HG03095 (cell line): ENCODE measurements at regions not wholly inside any gene's neighbourhood (a gene's known extent, or its start where the extent isn't known, plus 50 kb on each side); places are given as distances from the start of the nearest gene placed in this dataset.
A peak's percentile ranks its signal among the peaks of the same experiment; 100 is the strongest.
"Not testable (repeated sequence)": the region's sequence is repeated elsewhere in the genome, so short reads cannot be mapped to it uniquely, and the experiment has no call there.

Experiments used
- ATAC-seq: cut with Tn5 transposase; IDR thresholded peaks from one replicate; pipeline ENCODE4 v1.9.1; 2021; ENCODE audit warnings: moderate library complexity; ENCODE audit not compliant: unreplicated experiment

DNA sequence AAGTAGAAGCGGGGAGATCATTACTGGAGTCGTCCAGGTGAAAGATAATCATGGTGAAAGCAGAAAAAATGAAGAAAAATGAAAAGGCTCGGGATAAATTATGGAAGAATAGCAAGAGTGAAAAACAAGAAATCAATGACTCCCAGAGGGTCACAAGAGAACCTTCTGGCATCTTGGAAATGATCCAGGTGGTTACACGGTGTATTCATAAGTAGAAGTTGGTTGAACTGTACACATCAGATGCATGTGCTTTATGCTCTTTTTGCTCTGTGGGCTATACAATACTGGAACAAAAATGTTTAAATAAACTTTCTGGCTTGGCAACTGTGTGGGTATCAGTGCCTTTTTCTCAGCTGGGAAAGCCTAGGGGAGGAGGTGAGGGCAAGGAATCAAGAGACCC, 348.9 kb downstream of the RND3 start:
- ATAC-seq = no peak

GRCh38 chr2:150137338-150138069, 350.0 kb downstream of the RND3 start:
- no peak for ATAC-seq

DNA sequence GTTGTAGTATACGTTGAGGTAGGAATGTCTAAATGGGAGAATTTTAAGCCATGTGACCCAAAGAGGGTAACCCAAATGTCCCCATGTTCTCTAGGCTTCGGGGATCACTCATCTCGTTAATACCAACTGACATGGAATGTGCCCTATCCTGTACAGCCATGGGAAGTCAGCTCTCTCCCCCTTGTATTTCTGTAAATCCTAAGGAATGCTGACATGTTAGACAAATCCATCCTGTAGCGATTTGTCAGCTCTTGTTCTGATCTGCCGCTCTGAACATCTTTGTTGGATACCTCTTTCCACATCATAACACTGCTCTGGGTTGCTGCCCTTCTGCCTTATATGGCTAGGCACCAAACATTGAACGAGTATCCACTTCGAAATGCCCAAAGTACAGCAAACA, 350.6 kb downstream of the RND3 start:
- ATAC-seq = no peak

DNA sequence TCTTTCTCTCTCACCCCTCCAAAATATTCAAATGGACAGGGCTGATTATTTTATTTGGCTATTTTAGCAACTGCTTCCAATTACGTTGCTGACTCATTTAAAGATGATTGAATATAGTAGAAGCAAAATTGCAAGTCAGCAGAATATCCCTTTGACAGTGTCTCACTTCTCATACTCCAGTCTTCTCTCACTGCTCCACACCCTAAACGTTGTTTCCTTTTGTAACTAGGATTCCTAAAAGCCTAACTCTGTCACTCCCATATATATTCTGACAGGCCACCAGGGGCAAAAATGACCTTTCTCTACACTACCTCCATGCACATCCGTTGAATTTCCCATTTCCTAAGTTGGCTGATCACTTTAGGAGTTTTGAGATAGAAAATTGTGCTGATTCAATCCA, 351.1 kb downstream of the RND3 start:
- no peak for ATAC-seq

GRCh38 chr2:150135223-150135883, 352.1 kb downstream of the RND3 start:
- ATAC-seq = no peak

DNA sequence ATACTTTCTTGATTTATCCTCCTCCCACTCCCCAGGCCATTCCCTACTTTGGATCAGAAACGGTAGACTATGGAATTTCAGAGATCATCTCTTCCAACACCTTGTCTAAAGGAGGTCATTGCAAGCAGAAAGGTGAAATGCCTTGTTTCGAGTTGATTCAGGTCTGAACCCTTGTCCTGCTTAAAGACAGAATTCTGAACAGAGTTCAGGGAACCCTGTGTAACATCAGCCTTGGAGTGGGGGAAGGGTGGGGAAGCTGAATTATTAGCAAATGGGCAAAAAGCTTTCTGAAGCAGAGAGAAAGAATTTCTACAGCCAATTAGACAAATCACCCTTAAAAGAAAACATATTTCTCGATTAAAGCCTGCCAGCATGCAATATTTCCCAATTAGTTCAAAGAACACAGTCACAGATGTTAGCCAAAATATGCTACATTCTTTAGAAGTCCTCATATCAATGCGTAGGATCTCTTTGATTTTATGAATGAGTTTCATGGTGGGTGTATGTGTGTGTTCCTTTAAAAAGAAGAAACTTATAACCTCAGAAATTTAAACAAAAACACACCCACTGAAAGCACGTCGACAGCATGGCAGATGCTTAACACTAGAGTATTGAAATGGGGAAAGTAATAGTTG, 353.1 kb downstream of the RND3 start:
- no peak for ATAC-seq

- peak; percentile 100 for ATAC-seq
Measured at GRCh38 chr2:150133623-150134022, 353.8 kb downstream of the RND3 start.

DNA sequence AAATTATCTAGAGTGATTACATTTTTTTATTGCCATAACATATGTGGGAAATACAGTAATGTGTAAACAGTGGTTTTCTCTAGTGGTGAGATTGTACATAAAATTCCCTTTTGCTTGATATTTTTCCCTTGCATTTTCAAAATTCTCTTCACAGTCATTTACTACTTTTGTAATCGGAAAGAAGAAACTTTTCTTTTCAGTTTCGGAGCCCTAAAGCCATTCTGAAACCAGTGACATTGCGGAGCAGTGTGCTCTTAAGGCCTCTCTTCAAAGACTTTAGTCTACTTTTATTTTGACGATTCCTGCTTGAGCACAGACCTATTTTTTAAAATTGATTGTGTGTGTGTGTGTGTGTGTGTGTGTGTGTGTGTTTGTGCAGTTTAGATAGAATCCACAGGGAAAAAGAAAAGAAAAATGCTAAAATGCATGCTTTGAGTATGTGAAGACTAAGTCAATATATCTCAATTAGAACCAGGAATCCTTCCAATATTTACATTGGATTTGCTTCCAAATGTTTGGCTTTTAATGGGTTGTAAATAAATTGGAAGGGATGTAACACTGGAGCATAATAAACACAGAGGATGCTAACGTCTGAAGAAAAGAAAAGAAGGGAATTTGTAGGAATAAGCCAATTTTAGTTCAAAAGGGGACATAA, 357.4 kb downstream of the RND3 start:
- no peak for ATAC-seq

- ATAC-seq = no peak
Measured at GRCh38 chr2:150127995-150128394, 359.5 kb downstream of the RND3 start.

DNA sequence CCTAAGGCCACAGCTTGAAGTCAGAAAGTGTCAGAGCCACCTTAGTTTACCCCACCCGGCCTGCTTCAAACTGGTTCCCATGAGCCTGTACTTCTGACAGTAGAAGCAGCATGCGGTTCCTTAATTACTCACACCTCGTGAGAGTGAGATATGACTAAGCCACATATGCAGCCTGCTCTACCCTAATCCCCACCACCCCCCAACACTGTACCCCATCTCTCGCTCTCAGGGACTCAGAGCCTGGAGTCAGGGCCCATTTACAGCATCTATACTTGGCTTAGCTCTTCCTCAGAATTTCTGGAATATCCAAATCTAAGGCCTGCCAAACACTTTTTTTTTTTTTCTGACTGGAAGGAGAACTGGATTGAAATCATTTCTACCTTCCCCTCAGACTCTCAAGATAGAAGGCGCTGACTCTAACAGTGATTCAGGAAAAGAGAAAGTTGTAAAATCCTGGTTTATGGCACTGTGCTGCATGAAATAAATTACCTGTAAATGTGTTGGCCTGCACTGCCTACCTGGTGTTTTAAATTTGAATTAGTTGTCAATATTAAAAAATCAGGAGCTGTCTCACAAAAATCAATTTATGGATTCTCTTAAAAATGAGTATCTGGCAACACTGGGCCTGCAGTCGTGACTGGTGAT, 360.0 kb downstream of the RND3 start:
- no peak for ATAC-seq

GRCh38 chr2:150126839-150127238, 360.6 kb downstream of the RND3 start:
- no peak for ATAC-seq

GRCh38 chr2:150126143-150126740, 361.2 kb downstream of the RND3 start:
- ATAC-seq = no peak

DNA sequence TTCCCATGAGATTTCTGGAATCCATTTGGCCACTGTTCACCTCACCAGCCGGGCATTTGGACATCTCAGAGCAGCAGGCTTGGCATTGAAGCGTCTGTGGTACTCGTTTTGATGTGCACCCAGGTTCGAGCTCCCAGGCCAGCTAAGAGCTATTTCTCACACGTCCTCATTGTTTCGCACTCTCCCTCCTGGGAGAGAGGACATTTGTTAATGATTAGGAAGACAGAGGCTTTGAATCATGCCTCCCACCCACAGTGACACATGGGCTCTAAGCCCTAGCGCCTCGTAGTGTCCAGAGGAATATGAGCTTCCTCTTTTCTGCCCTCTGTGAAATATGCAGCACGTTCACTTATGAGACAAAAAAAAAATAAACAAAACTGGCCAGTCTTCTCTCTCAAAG, 361.8 kb downstream of the RND3 start:
- no peak for ATAC-seq

DNA sequence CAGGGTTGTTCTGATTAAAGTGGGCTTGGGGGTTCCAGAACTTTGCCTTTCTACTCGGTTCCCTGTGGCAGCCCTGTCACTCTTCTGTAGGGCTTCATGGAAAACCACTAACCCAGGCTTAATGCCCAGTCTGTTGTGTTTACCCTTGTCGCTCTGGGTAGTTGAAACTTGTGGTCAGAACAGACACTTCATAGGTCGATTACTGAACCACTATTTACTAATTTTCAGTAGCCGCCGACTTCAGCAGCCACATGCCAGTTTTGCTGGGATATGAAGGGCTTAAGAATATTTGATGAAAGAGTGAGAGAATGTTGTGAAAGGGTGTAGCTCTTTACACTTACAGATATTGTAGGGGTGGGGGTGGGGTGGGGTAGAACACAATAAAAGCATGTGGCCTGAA, 362.3 kb downstream of the RND3 start:
- ATAC-seq = no peak

DNA sequence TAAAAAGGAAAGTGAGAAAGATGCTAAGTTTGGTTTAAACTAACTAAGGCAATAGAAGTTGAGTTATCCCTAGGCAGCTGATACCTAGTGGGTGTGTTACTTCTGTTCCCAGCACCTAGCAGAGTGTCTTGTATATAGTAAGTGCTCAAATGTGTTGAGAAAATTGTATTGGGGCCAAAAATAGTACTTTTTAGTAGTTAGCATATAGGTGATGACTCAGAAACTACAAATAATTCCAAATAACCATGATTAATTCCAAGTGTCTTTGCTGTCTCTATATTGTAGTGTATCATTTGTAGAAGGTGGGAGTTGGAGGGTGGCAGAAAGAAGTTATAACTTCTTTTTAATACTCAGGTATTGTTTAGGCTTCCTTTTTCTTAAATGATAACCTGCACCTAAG, 362.7 kb downstream of the RND3 start:
- ATAC-seq = no peak

DNA sequence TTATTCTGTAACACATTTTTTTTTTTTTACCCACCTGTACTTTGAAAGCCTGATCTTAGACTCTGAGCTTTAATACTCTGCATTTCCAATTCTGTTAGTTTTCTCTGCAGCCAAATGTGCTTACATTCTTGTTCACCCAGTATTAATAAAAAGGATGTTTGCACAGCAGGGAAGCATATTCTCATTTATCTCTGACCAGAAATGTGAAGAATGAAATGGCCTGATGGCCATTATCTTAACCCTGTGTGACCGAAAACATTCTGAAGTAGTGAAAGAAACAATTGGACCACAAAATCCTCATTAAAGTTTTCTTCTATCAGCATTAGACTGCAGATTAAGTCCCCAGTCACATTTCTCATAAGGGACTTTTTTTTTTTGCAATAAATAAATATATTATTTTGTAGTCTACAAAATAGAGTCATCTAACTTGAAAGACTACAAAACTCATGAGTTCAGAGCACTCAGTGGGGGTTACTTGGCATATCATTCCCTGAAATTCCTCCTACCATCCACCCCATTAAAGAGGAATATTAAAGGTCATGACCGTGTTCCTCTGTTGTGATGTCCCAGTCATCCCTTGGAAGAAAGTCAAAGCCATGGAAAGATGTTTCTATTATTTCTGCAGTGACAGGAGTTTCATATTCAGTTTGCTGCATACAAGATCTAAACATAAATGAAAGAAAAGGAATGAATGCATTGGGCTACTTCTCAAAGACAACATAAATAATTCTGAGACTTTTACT, 364.4 kb downstream of the RND3 start:
- ATAC-seq = no peak

DNA sequence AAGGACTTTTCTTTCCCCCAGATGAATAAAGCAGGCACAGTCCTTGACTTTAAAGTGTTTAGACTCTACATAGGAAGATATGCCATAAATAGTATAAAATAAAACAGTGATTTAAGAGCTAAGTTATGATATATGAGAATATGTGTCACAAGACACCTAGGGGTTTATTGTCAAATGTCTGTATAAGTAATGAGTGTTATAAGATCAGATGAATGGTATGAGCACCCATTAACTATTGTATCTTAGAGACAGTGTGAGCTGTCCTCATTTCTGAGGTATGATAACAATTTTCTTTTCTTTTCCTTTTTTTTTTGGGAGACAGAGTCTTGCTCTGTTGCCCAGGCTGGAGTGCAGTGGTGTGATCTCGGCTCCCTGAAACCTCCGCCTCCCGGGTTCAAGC, 365.3 kb downstream of the RND3 start:
- no peak for ATAC-seq

DNA sequence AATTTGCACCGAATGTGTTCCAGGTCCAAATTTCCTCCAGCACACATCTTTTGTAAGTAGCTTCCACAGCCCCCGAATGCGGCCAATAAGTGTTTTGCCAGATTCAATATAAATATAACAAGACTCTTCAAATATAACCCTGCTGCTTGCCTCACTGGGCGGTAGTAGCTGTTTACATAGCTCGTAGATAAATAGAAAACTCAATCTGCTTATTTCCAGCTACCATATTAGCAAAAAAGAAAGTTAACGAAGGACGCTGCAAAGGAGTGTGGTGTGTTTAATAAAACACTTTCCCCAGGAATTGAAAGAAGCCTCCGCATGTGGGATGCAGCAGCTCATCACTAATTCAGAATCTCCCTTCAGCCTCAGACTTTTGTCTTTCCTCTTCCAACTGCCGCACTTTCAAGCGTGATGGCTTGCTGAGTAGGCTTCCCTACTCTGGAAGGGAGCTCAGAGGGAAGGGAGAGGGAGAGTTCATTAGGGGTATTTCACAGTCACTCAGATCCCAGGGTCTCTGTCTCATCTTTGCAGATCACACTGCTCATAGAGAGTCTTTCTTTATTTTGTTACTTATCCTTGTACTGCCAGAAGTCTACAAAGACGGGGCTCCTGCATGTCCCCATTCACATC, 367.0 kb downstream of the RND3 start:
- ATAC-seq = no peak

GRCh38 chr2:150119819-150120218, 367.6 kb downstream of the RND3 start:
- ATAC-seq = no peak

DNA sequence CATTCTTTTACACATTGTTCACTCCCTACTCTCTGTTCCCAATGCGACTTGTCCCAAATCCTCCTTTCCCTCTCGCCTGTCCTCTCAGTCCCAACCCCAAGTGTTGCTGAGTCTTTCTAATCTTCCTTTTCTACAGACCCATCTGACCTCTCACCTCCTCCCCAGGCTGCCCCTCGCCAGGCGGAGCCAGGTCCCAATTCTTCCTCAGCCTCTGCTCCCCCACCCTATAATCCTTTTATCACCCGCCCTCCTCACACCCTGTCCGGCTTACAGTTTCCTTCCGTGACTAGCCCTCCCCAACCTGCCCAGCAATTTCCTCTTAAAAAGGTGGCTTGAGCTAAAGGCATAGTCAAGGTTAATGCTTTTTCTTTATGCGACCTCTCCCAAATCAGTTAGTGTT, 373.4 kb downstream of the RND3 start:
- ATAC-seq = not testable (repeated sequence)
